Hepatic stellate cell (primary cell): ENCODE measurements at regions not wholly inside any gene's neighbourhood (a gene's known extent, or its start where the extent isn't known, plus 50 kb on each side); places are given as distances from the start of the nearest gene placed in this dataset.

Source experiments
- DNase-seq: peaks from one replicate; pipeline ENCODE4 v3.0.0; 2011; ENCODE audit warnings: low spot score

DNA sequence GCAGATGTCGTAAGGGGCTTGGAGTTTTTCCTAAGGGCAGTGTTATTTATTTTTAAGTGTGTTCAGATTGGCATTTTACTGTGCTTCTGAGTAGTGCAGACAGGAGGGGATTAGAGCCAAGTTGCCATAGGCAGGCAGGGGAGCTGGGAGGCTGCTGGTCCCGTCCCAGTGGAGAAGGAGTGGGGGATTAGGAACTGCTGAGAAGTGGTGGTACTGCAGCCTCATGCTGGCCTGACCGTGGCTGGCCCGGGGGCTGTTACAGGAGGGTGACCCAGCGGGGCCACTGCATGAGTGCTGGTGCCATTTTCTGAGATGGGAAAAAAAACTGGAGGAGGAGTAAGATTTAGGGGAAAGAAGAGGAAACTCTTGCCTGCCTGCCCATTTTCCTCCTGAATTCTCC is 52.3 kb upstream of the DLK1 start:
- DNase-seq: no peak

DNA sequence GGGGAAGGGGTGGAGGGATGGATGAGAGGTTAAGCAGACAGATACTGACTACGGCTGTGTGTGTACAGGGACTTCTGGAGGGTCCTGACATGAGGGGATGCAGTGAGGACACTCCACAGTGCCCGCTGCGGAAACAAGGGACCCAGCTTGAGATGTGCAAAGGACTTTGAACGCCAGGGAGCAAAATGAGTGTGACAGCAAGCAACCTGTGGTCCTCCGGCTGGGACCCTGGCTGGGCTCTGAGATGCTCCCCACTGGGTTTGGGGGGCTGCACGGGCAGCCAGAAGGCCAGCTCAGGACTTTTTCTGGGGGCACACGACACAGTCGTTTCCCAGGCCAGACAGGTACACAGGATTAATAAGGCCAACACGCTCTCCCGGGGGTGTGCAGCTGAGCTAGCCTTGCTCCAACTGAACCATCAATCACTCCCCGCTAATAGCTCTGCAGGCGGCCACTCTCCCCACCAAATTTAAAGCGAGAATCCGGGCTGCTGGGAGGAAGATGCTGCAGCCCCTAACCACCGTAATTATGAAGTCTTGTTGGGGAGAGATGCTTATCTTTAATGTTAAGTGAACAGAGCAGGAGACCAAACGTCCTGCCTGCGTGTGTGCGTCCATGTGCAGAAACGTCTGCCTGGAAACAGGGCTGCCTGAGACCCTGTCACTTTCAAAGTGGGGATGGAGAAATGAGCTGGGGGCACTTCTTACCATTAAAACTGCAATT is 51.6 kb upstream of the DLK1 start:
- no peak for DNase-seq

GRCh38 chr14:100675699-100676684 is 50.7 kb upstream of the DLK1 start:
- DNase-seq: peak; percentile 42
